Upper lobe of right lung (tissue), 1 donor: ENCODE measurements at regions not wholly inside any gene's neighbourhood (a gene's known extent, or its start where the extent isn't known, plus 50 kb on each side); places are given as distances from the start of the nearest gene placed in this dataset.

Experiments
- ATAC-seq: fragments of 200-7000 bp; cut with Tn5 transposase; one replicate; pipeline ENCODE4 v1.9.1; 2020; ENCODE audit warnings: mild to moderate bottlenecking, moderate library complexity
- DNase-seq: peaks from one replicate; pipeline ENCODE4 v3.0.0-alpha.2; 2020
- H3K27ac ChIP-seq: fragments of 200-600 bp; one replicate; pipeline ENCODE4 v1.8.0; 2022
- H3K27me3 ChIP-seq: fragments of 200-600 bp; one replicate; pipeline ENCODE4 v1.8.0; 2022; ENCODE audit warnings: mild to moderate bottlenecking
- H3K36me3 ChIP-seq: fragments of 200-600 bp; one replicate; pipeline ENCODE4 v1.8.0; 2022
- H3K4me1 ChIP-seq: fragments of 200-600 bp; one replicate; pipeline ENCODE4 v1.8.0; 2022
- H3K4me3 ChIP-seq: fragments of 200-600 bp; one replicate; pipeline ENCODE4 v1.8.0; 2022; ENCODE audit warnings: mild to moderate bottlenecking
- H3K9me3 ChIP-seq: fragments of 200-600 bp; one replicate; pipeline ENCODE4 v1.8.0; 2022
- CTCF ChIP-seq: fragments of 200-600 bp; IDR thresholded peaks from one replicate; pipeline ENCODE4 v1.8.0; 2022; ENCODE audit warnings: antibody characterized with exemption
- intact Hi-C: fragments of 100-400 bp; cut with DNase I; formaldehyde crosslinking; loops from one replicate; pipeline ENCODE4 v1.11.0; 2022
- donor health status: DM: no; HTN: yes; CAD: no; lungs with severe emphysema.

GRCh38 chr15:88403351-88403791 lies 63.8 kb downstream of the MRPL46 start:
- no peak for DNase-seq
- no peak overlapping the region for H3K4me3 ChIP-seq

GRCh38 chr15:88401996-88402656 lies 65.1 kb downstream of the MRPL46 start:
- peaks cover 3% of the 10 kb centered on the region for H3K27me3 ChIP-seq
- H3K4me3 ChIP-seq = no peak overlapping the region
- no peak for TF ChIP-seq CTCF
- no peaks in the 10 kb centered on the region for H3K36me3 ChIP-seq
- no peak for ATAC-seq
- H3K27ac ChIP-seq = no peak overlapping the region
- intact Hi-C loops = no loop called here
- no peaks in the 10 kb centered on the region for H3K9me3 ChIP-seq
- H3K4me1 ChIP-seq = no peaks in the 10 kb centered on the region
- DNase-seq = no peak

More at GRCh38 chr15:88403351-88403791, 63.8 kb downstream of the MRPL46 start:
- Histone ChIP-seq H3K27me3 (peaks cover 3% of the 10 kb centered on the region), H3K27ac (no peak overlapping the region), H3K36me3 (no peaks in the 10 kb centered on the region), H3K4me1 (no peaks in the 10 kb centered on the region), H3K9me3 (no peaks in the 10 kb centered on the region)
- TF ChIP-seq CTCF = no peak
- intact Hi-C loops = no loop called here
- ATAC-seq = no peak

GRCh38 chr15:88401251-88401995 lies 65.8 kb downstream of the MRPL46 start:
- no peak for ATAC-seq
- H3K36me3 ChIP-seq = no peaks in the 10 kb centered on the region
- H3K9me3 ChIP-seq = no peaks in the 10 kb centered on the region
- peaks cover 3% of the 10 kb centered on the region for H3K27me3 ChIP-seq
- DNase-seq = no peak
- no peak for TF ChIP-seq CTCF
- H3K4me3 ChIP-seq = no peak overlapping the region
- intact Hi-C loops = no loop called here
- H3K27ac ChIP-seq = no peak overlapping the region
- no peaks in the 10 kb centered on the region for H3K4me1 ChIP-seq

- Histone ChIP-seq H3K4me1 (no peaks in the 10 kb centered on the region), H3K27me3 (peaks cover 3% of the 10 kb centered on the region), H3K36me3 (no peaks in the 10 kb centered on the region), H3K9me3 (no peaks in the 10 kb centered on the region), H3K4me3 (no peak overlapping the region), H3K27ac (no peak overlapping the region)
- ATAC-seq = no peak
- intact Hi-C loops = no loop called here
- no peak for DNase-seq
- TF ChIP-seq CTCF = no peak
Observed at GRCh38 chr15:88400591-88401250, 66.5 kb downstream of the MRPL46 start.

GRCh38 chr15:88400084-88400483 lies 67.1 kb downstream of the MRPL46 start:
- intact Hi-C loops = no loop called here
- Histone ChIP-seq H3K4me3 (no peak overlapping the region), H3K36me3 (no peaks in the 10 kb centered on the region), H3K27me3 (peaks cover 3% of the 10 kb centered on the region), H3K27ac (no peak overlapping the region), H3K9me3 (no peaks in the 10 kb centered on the region), H3K4me1 (no peaks in the 10 kb centered on the region)
- no peak for TF ChIP-seq CTCF
- DNase-seq (no peak), ATAC-seq (no peak)
